ENCODE measurements at regions not wholly inside any gene's neighbourhood (a gene's known extent, or its start where the extent isn't known, plus 50 kb on each side); places are given as distances from the start of the nearest gene placed in this dataset.

DNA sequence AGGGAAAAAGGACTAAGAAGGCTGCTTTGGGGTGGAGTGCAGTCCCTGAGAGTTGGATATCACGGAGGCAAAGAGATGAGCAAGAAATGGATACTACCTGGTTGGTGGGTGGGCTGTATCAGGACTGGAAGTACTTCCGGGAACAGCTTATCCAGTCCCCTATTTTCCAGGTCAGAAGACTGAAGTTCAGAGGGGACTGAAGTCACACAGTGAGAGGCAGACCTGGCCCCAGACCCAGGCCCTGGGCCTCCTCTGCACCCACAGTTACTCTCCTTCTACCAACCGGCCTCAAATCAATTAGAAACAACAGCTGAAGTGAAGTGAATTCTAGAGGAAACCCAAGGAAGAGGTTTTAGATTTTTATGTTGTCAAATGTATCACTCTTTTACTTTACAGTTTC, 93.6 kb upstream of the ALDH1B1 start:
- no peak overlapping the region for H3K27ac Mint-ChIP-seq
- no peaks in the 10 kb centered on the region for H3K9me3 Mint-ChIP-seq
- no peaks in the 10 kb centered on the region for H3K36me3 Mint-ChIP-seq

DNA sequence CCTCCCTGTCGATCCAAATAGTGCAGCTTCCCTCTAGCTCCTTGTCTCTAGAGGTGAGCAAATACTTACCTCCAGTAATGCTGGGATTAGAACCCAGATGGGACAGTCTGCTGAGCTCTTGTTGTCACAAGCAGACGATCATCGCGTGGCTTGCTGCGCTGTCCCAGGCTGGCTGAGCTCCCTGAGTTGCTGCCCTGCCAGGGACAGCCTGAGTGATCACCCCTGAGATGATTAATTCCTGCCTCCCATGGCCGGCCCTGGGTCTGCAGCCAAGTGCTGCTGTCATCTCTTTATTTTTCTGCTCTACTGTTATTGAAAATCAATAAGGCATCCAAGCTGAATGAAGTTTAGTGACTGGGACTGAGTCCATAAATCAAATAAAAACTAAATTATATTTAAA, 94.0 kb upstream of the ALDH1B1 start:
- DNase-seq (ENCODE audit: low spot score in 2 of 2) (no peak), ATAC-seq (no peak)
- H3K27ac Mint-ChIP-seq = no peak overlapping the region
- no peaks in the 10 kb centered on the region for H3K36me3 Mint-ChIP-seq
- H3K4me3 Mint-ChIP-seq = no peak overlapping the region
- H3K9me3 Mint-ChIP-seq = no peaks in the 10 kb centered on the region
- H3K4me1 Mint-ChIP-seq = no peaks in the 10 kb centered on the region

More for the DNA sequence above, 93.6 kb upstream of the ALDH1B1 start:
- no peaks in the 10 kb centered on the region for H3K4me1 Mint-ChIP-seq
- ATAC-seq (no peak), DNase-seq (ENCODE audit: low spot score in 2 of 2) (no peak)
- no peak overlapping the region for H3K4me3 Mint-ChIP-seq

DNA sequence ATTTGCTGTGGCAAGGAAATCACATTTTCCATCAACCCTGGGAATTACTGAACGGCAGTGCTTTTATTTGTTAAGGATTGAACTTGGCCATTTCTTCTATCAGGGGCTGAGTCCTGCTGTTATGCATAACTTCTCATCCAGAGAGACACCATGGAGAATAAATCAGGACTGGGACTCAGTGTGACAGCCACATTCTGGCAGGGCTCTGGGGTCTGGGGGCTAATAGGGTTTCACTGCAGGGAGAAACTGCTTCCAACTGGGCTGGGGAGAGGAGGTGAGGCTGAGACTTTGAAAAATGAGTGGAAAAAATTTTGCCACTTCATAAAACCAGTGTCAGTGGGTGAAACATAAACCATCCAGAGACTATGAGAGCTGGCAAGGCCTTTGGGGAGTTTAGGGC, 95.7 kb upstream of the ALDH1B1 start:
- Mint-ChIP-seq H3K27ac (no peak overlapping the region), H3K4me3 (no peak overlapping the region)
- ATAC-seq = no peak

DNA sequence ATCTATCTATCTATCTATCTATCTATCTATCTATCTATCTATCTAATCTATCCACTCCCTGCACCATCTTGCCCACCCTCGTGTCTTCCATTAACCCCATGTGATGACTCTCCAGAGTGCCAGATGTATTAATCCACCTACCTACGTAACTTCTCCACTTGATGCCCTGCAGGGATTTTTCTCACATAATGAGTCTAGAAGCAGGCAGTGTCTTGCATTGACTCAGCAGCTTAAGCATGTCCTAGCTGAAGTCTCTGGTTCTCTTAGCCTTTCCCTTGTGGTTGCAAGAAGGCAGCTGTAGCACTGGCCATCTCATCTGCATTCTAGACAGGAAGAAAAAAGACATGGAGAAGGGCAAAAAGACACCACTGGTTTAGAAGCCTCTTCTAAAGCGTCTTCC, 96.7 kb upstream of the ALDH1B1 start:
- no peak overlapping the region for H3K27ac Mint-ChIP-seq
- H3K4me1 Mint-ChIP-seq = no peaks in the 10 kb centered on the region
- no peaks in the 10 kb centered on the region for H3K36me3 Mint-ChIP-seq
- no peak overlapping the region for H3K4me3 Mint-ChIP-seq
- no peak for ATAC-seq
- H3K9me3 Mint-ChIP-seq = no peaks in the 10 kb centered on the region
- DNase-seq (ENCODE audit: low spot score in 2 of 2) = no peak

More for the DNA sequence above, 95.7 kb upstream of the ALDH1B1 start:
- Mint-ChIP-seq H3K4me1 (no peaks in the 10 kb centered on the region), H3K36me3 (no peaks in the 10 kb centered on the region), H3K9me3 (no peaks in the 10 kb centered on the region)
- DNase-seq (ENCODE audit: low spot score in 2 of 2) = no peak

DNA sequence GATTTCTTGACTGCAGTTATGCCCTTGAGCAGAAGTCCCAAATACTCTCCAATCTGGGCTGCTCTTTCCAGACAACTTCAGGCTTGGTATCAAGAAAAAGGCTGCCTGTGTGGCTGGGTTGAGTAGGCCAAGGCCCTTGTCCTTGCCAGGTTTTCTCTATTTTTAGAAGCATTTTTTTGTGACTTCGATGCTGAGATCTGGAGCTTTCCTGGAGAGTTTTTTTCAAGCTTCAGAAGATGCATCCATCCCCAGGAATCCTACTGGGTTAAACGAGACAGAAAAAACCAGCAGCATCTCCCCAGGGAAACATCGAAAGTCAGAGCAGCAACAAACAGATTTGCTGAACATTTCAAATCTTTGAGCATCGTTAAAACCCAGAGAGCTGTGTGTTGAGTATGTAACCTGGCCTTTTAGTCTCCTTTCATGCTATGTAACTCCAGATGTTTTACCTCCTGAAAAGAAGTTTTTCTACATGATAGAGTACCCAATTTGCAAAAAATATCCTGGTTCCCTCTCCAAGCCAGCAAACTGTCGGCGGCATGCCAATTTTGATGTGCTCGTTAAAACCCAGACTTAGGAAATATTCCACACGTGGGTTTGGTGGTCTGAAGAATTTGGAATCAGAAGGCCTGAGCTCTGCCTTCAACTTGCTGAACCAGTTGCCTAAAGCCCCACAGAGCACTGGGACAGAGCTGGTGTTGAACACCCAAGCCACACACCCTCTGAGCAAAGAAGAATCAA, 98.1 kb upstream of the ALDH1B1 start:
- H3K9me3 Mint-ChIP-seq = no peaks in the 10 kb centered on the region
- H3K27ac Mint-ChIP-seq = no peak overlapping the region
- H3K4me3 Mint-ChIP-seq = no peak overlapping the region
- H3K36me3 Mint-ChIP-seq = no peaks in the 10 kb centered on the region
- no peak for DNase-seq (ENCODE audit: low spot score in 2 of 2)
- ATAC-seq = no peak
- H3K4me1 Mint-ChIP-seq = no peaks in the 10 kb centered on the region

DNA sequence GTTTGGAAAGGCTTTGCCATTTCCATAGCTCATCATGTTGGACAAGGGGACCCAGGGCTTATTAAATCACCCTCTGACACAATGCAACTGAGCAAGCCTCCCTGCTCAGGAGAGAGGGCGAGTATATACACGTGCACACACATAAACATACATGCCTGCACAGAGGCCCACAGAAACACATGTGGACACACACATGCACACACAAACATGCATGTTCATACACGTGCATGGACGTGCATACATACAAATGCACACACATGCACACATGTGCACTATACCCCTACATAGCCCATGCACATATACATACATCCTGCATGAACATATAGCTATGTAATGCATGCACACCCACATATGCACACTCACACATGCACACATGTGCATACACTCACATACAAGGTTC, 99.5 kb upstream of the ALDH1B1 start:
- no peak for DNase-seq (ENCODE audit: low spot score in 2 of 2)
- H3K27ac Mint-ChIP-seq = no peak overlapping the region
- no peaks in the 10 kb centered on the region for H3K4me1 Mint-ChIP-seq
- ATAC-seq = no peak
- H3K9me3 Mint-ChIP-seq = no peaks in the 10 kb centered on the region
- no peak overlapping the region for H3K4me3 Mint-ChIP-seq
- H3K36me3 Mint-ChIP-seq = no peaks in the 10 kb centered on the region

DNA sequence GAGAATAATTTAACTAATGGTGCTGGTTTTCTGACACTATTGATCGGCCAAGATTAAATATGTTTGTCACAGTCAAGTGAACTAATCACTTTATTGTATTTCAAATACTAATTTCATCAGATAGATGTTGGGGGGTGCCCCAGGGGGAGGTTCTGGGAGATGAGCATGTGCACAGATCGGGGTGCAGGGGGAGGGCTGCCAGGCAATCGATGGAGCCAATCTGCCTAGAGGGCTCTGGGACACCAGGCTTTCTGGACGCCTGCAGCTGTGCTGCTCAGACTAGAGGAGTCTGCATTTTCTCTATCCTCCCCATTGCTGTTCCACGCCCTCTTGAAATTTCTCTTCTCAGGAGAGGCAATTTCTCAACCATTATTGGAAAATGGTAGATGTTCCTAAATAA, 100.0 kb upstream of the ALDH1B1 start:
- DNase-seq (ENCODE audit: low spot score in 2 of 2) = no peak

DNA sequence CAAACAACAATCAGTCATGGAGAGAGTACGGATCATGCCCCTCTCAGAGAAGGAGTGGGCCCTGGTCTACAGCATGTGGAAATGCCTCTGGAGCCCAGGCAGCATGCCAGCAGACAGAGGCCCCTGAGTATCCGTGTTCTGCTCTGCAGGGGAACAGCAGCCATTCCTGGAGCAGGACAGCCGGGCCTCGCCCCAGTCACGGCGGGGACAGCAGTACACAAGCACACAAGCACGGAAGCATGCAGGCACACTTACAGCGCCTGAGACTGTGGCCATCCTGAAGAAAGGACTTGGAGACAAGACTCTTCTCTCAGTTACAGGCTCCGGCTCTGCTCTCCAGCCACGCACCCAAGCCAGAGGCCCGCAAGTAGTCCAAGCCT, 102.6 kb upstream of the ALDH1B1 start:
- Mint-ChIP-seq H3K36me3 (no peaks in the 10 kb centered on the region), H3K4me1 (no peaks in the 10 kb centered on the region), H3K4me3 (no peak overlapping the region), H3K27ac (no peak overlapping the region), H3K9me3 (no peaks in the 10 kb centered on the region)
- DNase-seq (ENCODE audit: low spot score in 2 of 2) = no peak
- ATAC-seq = no peak

More for the DNA sequence above, 100.0 kb upstream of the ALDH1B1 start:
- no peak for ATAC-seq
- Mint-ChIP-seq H3K4me3 (no peak overlapping the region), H3K4me1 (no peaks in the 10 kb centered on the region), H3K27ac (no peak overlapping the region), H3K9me3 (no peaks in the 10 kb centered on the region), H3K36me3 (no peaks in the 10 kb centered on the region)

DNA sequence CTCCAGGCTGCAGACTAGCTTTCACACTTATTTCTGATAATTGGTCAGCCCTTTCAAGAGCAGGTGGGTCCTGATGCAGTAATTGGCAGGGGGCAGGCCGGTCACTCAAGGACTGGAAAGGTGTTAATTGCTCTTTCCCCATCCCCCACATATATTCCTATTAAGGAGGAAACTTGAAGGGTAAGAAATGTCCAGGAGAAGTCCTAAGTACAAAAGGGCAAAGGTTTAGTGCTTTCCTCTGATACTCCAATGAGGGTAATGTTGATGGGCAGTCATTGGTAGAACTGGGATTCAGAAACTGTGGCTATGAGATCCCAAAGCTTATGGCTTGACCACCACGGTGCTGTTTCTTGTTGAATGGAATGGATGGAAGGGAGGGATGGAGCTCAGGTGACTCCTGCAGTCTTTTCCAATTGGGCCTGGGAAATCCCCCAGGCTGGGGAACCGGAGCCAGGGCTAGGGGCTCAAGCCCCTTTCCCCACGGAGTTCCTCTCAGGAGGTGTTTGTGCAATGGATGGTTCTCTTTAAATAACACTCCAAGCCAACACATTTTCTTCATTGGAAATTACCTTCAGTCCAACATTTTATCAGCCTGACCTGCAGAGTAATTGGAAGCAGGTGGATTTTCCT, 103.2 kb upstream of the ALDH1B1 start:
- ATAC-seq (no peak), DNase-seq (ENCODE audit: low spot score in 2 of 2) (no peak)
- H3K27ac Mint-ChIP-seq = no peak overlapping the region
- H3K9me3 Mint-ChIP-seq = no peaks in the 10 kb centered on the region
- H3K4me1 Mint-ChIP-seq = no peaks in the 10 kb centered on the region
- H3K36me3 Mint-ChIP-seq = no peaks in the 10 kb centered on the region
- no peak overlapping the region for H3K4me3 Mint-ChIP-seq

DNA sequence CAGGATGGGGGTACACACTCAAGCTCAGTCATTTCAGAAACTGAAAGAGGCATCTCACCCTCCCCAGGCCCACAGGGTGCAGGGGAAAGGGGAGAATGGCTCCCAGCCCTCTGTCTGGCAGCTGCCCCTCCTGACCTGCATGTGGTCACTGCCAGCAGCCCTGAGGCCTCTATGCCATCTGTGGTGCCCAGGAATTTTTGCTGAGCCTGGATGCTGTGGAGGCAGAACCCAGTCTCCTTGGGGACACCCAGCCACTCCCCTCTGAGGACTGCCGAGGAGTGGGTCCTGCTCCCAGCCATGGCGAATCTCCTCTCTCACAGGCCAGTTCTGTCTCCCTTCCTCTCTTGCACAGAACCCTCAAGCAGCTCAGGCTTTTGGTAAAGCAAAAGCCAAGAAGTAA, 104.0 kb upstream of the ALDH1B1 start:
- ATAC-seq (no peak), DNase-seq (ENCODE audit: low spot score in 2 of 2) (no peak)
- Mint-ChIP-seq H3K4me3 (no peak overlapping the region), H3K27ac (no peak overlapping the region), H3K9me3 (no peaks in the 10 kb centered on the region), H3K36me3 (no peaks in the 10 kb centered on the region), H3K4me1 (no peaks in the 10 kb centered on the region)

DNA sequence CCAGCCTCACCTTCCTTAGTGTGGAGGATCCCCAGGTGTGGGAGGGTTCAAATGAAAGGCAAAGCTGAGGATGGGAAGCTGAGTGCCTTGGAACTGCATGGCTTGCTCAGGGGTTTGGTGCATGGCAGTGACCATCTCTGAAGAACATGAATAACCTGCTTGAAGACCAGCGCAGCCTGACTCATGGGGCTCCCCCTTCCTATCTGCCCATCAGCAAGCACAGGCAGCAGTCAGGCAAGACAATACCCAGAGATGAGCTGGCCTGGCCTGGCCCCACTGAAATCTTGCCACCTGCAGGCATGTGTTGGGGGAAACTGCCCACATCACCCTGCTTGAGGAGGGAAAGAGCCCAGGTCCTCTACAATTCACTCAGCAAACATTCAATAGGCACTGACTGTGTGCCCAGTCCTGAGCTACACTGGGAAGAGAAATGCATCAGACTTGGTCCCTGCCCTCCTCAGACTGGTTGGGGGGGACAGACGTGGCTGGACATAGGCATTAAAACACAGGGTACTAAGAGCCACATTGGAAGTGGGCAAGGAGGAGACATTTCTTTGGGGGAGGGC, 105.0 kb upstream of the ALDH1B1 start:
- peak; percentile 54 for ATAC-seq
- no peak for DNase-seq (ENCODE audit: low spot score in 2 of 2)
- H3K9me3 Mint-ChIP-seq = no peaks in the 10 kb centered on the region
- H3K4me3 Mint-ChIP-seq = no peak overlapping the region
- peaks cover under 1% of the 10 kb centered on the region for H3K36me3 Mint-ChIP-seq
- no peak overlapping the region for H3K27ac Mint-ChIP-seq
- no peaks in the 10 kb centered on the region for H3K4me1 Mint-ChIP-seq

DNA sequence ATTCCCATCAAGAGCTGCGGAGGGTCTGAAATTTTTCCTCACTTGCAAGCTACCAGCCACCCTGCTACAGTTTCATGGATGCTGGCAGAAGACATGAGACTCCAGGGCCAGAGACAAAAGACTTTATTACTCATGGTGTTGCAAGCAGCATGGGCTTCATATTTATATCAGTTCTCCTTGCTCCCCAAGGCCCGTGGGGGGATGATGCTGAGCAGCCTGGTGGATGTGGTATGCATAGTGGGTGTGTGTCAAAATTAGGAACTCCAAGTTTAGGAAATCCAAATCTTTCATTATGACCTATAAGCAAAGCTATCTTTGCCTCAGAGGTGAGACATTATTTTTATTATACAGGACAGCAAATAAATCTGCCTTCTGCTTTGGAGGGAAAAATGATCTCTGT, 105.7 kb upstream of the ALDH1B1 start:
- Mint-ChIP-seq H3K4me3 (no peak overlapping the region), H3K4me1 (no peaks in the 10 kb centered on the region), H3K9me3 (no peaks in the 10 kb centered on the region), H3K36me3 (peaks cover 6% of the 10 kb centered on the region), H3K27ac (no peak overlapping the region)
- no peak for ATAC-seq
- DNase-seq (ENCODE audit: low spot score in 2 of 2) = no peak

DNA sequence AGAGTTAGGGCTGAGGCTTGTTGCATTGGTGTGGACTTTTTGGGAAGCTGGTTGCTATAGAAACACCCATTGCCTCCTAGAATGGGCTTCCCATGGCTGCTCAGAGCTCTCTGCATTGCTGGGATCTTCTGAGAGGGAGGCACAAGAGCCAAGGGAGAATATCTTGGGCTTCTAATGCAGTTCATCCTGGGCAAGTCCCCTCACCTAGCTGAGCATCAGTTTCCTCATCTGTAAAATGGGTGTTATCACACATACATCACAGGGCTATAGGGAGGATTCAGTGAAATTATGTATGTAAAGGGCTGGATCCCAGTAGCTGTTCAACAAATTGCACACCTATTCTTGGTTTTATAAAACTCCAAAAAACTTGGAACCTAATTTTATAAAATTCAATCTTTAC, 106.1 kb upstream of the ALDH1B1 start:
- Mint-ChIP-seq H3K36me3 (peaks cover 6% of the 10 kb centered on the region), H3K27ac (no peak overlapping the region)

DNA sequence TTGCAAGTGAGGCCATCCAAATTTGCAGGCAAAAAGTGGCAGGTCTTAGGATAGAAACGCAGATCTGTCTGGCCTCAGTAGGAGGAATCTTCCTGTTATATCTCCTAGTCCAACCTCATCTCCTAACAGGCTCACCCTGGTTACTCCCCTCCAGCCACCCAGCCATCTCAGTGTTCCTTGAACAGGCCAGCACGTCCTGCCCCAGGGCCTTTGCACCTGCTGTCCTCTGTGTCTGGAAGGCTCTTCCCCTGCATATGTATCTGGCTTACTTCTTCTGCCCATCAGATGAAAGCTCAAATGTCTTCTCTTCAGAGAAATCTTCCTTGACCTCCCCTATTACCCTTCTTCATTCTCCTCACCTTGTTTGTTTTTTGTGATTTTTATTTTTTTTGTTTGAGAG, 107.3 kb upstream of the ALDH1B1 start:
- Mint-ChIP-seq H3K4me3 (no peak overlapping the region), H3K9me3 (no peaks in the 10 kb centered on the region), H3K27ac (peak overlapping the region; percentile 27), H3K36me3 (peaks cover 6% of the 10 kb centered on the region), H3K4me1 (peaks cover 6% of the 10 kb centered on the region)
- ATAC-seq (no peak), DNase-seq (ENCODE audit: low spot score in 2 of 2) (no peak)

More for the DNA sequence above, 106.1 kb upstream of the ALDH1B1 start:
- Mint-ChIP-seq H3K4me1 (no peaks in the 10 kb centered on the region), H3K9me3 (no peaks in the 10 kb centered on the region), H3K4me3 (no peak overlapping the region)
- DNase-seq (ENCODE audit: low spot score in 2 of 2) = no peak
- ATAC-seq = no peak

DNA sequence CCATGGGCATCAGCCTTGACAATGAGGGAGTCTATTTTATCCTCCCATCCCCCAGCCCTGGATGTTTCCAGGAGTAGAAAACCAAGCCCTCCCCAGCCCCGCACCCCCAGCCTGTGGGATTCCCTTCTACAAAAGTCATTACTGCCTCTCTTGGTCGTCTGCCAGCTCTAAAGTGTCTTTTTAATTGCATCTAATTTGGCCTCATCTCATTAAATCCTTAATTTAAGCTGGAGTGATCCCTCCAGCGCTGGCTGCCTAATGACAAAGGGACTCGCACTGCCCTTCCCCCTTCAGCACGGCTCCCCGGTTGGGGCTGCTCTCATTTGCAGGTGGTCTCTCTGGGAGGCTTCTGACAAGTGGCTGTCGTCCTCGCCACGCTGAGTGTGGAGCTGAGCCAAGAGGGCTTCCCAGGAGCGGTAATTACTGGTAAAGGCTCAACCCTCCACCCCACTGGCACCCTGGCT, 107.9 kb upstream of the ALDH1B1 start:
- no peak for DNase-seq (ENCODE audit: low spot score in 2 of 2)
- Mint-ChIP-seq H3K27ac (no peak overlapping the region), H3K9me3 (no peaks in the 10 kb centered on the region), H3K4me3 (no peak overlapping the region), H3K36me3 (peaks cover 6% of the 10 kb centered on the region), H3K4me1 (peaks cover 12% of the 10 kb centered on the region)
- no peak for ATAC-seq

DNA sequence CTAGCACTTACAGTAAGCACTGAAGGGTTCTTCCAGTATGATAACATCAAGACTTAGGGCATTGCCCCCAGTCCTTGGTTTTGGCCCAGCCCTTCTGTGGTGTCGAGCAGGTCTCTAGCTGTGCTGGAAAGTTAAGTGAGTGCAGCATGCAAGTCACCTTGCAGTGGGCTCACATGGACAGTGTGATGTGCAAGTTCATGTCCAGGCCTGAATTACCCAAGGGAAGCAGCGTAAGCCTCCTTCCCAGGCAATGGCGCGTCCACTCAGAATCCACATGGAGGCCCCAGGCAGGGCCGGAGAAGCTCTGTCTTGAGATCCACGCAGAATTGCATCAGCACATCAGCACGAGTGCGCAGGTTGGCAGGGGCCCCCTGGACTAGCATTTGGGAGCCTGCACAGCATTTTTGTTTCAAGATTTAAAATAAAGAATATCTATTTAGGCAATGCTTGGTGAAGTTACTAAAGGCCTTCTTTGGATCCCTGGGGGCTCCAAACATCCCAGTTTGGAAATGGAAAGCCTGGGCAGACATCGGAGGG, 108.4 kb upstream of the ALDH1B1 start:
- no peak overlapping the region for H3K4me3 Mint-ChIP-seq

More for the DNA sequence above, 108.4 kb upstream of the ALDH1B1 start:
- H3K4me1 Mint-ChIP-seq = peaks cover 17% of the 10 kb centered on the region
- no peak overlapping the region for H3K27ac Mint-ChIP-seq
- DNase-seq (ENCODE audit: low spot score in 2 of 2) (no peak), ATAC-seq (no peak)
- peaks cover 6% of the 10 kb centered on the region for H3K36me3 Mint-ChIP-seq
- H3K9me3 Mint-ChIP-seq = no peaks in the 10 kb centered on the region

Measured in stimulated activated effector memory CD8-positive, alpha-beta T cell treated with anti-CD3 and anti-CD28 coated beads, Interleukin-12 subunit alpha, Interleukin-12 subunit beta, amount 100 ng/mL, for 72 hours (primary cell).